ENCODE measurements at regions not wholly inside any gene's neighbourhood (a gene's known extent, or its start where the extent isn't known, plus 50 kb on each side); places are given as distances from the start of the nearest gene placed in this dataset.

DNA sequence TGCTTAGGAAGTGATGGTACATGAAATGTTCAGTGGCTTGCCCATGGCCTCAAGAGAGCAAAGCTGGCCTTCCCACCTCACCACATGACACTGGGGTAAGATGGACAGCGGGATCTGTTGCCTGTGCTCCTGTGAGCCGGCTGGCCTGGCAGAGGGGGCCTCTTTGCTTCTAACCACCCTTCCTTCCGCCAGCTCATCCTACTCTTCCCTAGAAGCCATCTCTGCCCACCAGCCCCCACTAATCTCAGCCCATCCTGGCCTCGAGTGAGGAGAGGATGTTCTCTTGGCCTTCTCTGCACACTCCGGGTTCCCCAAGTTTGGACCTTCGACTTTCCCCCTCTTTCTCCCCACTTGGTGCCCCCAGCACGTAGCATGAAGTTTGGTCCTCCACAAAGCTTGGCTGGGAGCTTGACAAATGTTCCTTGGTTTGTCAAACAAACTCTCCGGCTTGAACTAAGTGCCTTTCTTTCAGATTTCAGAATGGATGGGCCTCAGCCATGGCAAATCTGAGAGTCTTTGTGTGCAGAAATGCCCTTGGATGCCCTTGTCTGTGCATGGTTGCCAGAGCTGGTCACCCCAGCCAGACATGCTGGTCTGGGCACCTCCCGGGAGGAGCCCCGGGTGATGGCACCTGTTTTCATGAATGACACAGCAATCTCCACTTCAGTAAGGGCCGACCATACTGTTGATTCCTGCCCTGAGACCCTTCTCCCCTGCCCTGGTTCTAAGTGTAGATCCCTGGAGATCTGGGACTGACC lies 145.5 kb downstream of the URI1 start:
- no peak for TF ChIP-seq POLR2A (IDR thresholded peaks at IDR 0.05; ENCODE audit: low read depth, low read length)
- FAIRE-seq (no peak), DNase-seq (ENCODE audit: insufficient read length, low spot score) (no peak)

DNA sequence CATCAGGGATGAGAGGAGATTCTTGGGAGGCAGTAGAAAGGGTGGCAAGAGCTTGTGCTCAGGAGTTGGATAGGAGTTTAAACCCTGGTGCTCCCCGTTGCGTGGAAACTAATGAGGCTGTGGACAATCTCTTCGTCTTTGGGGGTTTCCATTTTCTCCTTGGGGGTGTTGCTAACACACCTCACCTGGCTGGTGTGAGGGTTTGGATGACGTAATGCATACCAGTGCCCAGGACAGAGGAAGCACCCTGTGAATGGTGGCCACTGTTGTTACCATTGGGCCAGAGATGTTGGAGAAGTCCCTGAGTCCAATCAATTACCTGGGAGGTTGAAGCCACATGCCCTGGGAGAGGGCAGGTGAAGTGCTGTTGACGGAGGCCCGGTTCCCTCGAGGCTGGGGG lies 146.5 kb downstream of the URI1 start:
- TF ChIP-seq POLR2A (IDR thresholded peaks at IDR 0.05; ENCODE audit: low read depth, low read length), result no peak

DNA sequence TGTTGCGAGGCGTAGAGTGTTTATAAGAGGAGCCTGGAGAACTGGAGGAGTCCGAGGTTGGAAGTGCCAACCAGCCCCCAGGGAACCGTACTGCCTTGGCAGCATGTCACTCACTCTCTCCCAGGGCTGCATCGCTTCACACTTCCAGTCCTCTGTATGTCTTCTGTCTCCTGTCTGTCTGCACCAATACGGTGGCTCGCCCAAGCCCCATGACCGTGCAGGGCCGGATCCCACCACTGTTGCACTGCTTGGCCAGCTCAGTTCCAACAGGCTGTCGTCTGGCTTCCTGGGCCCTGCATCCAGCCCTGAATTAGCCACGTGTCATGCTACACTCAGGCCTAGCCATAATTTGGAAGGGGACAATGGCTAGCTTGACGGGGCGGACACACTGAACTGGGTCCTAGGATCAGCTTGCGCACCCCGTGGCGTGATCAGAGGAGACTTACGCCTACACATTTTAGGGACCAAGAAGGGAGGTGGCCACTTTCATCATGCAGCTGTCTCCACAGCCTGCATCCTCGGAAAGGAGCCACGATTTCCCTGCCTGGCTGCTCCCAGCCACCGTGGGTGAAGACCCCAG lies 147.1 kb downstream of the URI1 start:
- DNase-seq (ENCODE audit: insufficient read length, low spot score), result no peak
- FAIRE-seq, result no peak
- TF ChIP-seq POLR2A (IDR thresholded peaks at IDR 0.05; ENCODE audit: low read depth, low read length), result no peak

More for the DNA sequence above, 146.5 kb downstream of the URI1 start:
- DNase-seq (ENCODE audit: insufficient read length, low spot score) (no peak), FAIRE-seq (no peak)

DNA sequence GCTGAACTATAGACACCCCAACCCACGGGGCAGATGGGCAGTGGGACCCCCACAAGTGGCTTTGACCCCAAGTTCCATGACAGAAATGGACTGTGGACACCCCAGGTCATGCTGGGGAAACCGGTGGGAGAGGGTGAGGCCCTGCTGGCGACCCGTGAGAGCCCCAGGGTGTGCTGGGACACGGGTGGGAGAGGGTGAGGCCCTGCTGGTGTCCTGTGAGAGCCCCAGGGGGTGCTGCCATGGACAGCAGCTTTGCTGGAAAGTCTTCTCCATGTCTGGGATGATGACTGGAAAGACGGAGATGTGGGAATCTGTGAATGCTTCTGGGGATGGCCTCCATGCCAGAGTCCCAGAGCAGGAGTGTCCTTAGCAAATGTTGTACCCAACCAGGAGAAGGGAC lies 148.4 kb downstream of the URI1 start:
- no peak for FAIRE-seq
- DNase-seq (ENCODE audit: insufficient read length, low spot score), result no peak
- no peak for TF ChIP-seq POLR2A (IDR thresholded peaks at IDR 0.05; ENCODE audit: low read depth, low read length)

DNA sequence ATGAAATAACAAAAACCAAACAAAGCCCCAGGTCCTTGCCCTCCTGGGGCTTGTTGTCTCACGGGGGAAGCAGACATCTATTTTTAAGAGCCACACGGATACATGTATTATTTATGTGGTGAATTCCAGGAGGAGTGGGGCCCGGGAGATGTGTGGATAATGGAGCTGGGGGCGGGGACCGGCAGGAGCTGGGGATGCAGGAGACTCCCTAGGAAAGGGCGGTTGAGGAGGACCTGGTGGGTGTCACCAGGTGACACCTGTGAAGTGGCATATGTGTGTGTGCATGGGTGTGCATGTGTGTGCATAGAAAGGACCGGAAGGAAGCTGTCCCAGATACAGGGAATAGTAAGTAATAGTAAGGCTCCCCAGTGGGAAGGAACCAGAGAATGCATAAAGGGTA lies 148.9 kb downstream of the URI1 start:
- DNase-seq (ENCODE audit: insufficient read length, low spot score) (no peak), FAIRE-seq (no peak)
- TF ChIP-seq POLR2A (IDR thresholded peaks at IDR 0.05; ENCODE audit: low read depth, low read length), result no peak

DNA sequence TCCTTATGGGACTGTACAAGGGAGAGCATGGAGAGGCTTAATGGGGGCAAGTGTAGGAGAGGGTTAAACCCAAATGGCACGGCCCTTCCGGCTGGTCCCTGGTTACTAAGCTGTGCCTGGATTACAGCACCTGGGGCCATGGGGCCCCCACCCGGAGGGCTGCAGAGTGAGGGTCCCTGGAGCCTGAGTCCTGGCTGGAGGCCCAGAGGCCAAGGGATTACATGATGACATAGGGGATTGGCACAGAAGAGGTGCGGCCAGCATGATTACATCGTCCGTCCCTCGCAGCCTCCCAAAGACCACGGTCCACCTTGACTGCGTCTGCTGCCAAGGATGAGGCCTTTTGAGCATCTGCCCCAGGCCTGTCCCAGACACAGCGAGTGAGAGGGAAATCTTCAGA lies 149.4 kb downstream of the URI1 start:
- FAIRE-seq (no peak), DNase-seq (ENCODE audit: insufficient read length, low spot score) (no peak)
- no peak for TF ChIP-seq POLR2A (IDR thresholded peaks at IDR 0.05; ENCODE audit: low read depth, low read length)

DNA sequence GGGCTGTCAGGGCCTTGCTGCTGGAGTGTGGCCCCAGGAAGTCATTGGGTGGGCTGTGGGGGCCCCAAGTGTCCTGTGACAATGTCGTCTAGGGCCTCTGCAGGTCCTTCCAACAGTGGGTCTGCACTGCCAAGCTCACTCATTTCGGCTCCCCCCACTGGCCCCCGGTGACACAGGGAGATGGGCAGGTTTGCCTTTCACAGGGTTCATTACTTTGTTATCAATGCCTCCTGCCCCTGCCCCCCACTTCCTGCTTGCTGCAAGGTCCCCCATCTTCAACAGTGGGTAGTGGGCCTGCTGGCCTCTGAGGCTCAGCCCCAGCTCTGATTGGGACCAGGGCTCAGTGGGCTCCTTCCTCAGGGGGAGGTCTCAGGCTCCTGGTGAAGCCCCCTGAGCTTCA lies 149.8 kb downstream of the URI1 start:
- FAIRE-seq, result no peak

DNA sequence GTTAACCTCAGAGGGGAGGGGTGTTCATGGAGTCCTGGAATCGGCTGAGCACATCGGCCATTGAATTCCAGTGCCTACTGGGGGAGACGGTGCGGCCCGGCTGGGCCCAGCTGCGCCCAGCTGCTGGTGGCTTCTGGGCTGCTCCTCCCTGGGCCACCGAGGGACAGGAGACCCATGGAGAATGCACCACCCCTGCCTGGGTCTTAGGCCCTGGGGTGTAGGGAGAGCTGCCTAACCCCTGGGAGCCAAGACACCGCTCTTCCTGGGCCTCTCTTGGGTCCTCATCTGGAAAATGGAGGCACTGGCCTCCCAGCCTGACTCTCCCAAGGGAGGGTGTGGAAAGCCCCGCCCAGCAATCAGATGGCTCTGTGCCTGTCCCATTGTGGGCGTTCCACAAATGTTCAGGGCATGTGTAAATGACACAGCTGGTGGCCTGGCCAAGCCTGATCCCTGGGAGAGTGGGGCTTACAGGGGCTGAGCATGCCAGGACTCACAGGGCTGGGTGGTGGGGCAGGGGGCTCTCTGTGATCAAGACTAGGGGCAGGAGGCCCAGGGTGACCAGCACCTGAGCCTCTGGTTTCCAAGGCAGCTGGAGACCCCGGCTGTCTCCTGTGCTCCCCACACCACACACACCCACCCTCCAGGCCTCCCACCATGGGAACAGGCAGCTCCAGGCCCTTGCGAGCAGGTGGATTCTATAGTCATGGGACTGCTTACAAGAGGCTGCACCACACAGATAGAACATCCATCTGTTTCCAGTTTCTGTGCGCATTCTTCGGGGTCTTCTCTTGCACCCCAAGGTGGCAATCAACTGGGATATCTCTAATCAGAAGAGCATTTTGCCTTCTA lies 150.9 kb downstream of the URI1 start:
- TF ChIP-seq POLR2A (IDR thresholded peaks at IDR 0.05; ENCODE audit: low read depth, low read length), result no peak

More for the DNA sequence above, 149.8 kb downstream of the URI1 start:
- DNase-seq (ENCODE audit: insufficient read length, low spot score), result no peak
- no peak for TF ChIP-seq POLR2A (IDR thresholded peaks at IDR 0.05; ENCODE audit: low read depth, low read length)

DNA sequence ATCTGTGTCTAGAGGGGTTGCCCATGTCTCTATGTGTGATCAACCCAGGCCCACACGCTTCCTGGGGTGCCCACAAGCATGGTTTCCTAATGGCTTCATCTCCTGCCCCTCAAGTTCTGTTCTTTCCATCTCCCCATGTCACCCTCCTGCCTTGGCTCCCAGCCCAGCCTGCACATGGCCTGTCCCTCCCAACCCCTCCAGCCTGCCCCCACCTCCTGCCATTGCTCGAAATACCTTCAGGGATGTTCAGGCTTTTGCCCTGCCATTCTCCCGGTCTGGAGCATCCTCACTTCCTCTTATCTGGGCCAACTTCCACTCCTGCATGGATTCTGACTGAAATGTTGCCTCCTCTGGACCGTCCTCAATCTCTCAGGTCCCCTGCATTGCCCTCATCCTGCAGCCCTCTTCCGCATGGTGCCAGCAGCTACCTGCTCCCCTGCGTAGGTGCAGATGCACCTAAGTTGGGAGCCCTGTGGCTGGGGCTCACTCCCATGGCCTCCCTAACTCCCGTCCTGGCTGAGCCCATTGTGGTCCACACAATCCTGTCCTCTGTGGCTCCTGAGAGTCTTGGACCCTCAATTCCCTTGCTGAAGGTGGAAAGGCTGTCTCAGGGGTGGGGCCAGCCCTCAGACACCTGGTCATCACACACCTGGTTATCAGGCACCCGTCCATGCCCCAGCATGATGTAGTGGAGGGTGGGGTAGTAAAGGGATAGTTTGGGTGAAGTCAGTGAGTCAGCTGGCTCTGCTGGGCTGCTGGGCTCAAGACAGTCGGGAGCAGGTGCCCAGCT lies 152.1 kb downstream of the URI1 start:
- DNase-seq (ENCODE audit: insufficient read length, low spot score) (no peak), FAIRE-seq (no peak)
- TF ChIP-seq POLR2A (IDR thresholded peaks at IDR 0.05; ENCODE audit: low read depth, low read length), result no peak

More for the DNA sequence above, 150.9 kb downstream of the URI1 start:
- DNase-seq (ENCODE audit: insufficient read length, low spot score), result no peak
- no peak for FAIRE-seq

DNA sequence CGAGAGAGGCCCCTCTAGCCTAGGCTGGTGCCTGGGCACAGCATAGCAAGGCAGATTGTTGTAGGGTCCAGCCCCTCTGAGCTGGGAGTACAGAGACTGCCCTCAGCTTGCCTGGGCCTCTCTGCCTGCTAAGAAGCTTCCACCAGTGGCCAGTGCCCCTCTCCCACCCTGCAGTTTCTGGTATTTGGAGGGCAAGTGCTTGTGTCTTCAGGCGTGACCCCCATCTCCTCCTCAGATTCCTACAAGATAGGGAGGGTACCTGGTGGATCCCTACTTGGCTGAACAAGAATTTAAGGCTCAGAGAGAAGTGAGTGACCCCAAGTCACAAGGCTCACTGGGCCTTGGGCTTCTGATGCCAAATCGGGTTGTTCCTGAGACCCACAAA lies 152.7 kb downstream of the URI1 start:
- DNase-seq (ENCODE audit: insufficient read length, low spot score), result no peak
- FAIRE-seq, result no peak
- no peak for TF ChIP-seq POLR2A (IDR thresholded peaks at IDR 0.05; ENCODE audit: low read depth, low read length)

DNA sequence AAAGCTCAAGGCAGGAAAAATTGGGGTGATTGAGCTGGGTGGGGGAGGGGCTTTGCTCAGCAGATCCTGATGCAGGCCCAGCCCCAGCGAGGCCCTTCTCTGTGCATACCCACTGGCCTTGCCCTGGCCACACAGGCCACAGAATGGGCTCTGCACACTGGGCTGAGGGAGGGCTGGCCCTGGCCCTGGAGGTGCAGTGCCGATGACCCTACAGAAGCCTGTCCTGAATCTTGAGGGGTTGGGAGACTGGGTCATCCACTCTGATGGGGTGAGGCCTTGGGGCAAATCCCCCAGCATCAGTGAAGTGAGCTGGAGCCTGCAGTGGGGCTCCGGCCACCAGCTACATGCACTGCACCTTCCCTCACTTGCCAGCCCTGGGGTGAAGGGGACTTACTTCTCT lies 153.1 kb downstream of the URI1 start:
- no peak for TF ChIP-seq POLR2A (IDR thresholded peaks at IDR 0.05; ENCODE audit: low read depth, low read length)
- DNase-seq (ENCODE audit: insufficient read length, low spot score) (no peak), FAIRE-seq (no peak)

DNA sequence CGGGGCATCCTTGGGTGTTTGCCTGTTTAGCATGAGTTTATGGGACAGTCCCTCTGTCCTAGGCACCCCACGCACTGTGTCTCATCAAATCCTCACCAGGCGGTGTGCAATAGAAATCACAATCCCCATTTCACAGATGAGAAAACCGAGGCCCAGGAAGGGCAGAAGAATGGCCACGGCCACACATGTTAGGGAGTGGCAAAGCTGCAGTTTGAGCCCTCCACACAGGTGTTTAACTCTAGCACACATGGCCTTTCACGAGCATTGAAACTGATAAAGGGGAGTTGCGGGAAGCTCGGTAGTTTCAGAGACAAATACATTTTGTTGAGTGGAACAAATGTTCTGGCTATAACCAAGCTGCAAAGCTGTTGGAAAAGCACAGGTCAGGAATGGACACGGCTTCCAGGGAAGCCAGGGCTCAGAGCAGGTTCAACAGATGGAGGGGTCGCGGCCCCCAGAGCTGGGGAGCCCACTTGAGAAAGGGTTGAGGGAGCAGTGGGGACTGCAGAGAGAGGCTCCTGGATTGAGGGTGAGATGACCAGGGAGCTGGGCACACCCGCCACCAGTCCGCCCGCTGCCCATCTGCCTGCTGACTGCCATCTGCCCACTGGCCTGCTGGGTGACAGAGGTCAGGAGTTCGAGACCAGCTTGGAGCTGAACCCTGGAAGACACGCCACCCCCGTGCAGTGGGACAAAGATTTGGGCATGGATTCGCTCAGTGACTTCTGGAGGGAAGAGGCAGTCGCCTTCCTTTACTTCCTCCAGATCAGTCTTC lies 154.7 kb downstream of the URI1 start:
- DNase-seq (ENCODE audit: insufficient read length, low spot score) (no peak), FAIRE-seq (no peak)
- TF ChIP-seq POLR2A (IDR thresholded peaks at IDR 0.05; ENCODE audit: low read depth, low read length), result no peak

DNA sequence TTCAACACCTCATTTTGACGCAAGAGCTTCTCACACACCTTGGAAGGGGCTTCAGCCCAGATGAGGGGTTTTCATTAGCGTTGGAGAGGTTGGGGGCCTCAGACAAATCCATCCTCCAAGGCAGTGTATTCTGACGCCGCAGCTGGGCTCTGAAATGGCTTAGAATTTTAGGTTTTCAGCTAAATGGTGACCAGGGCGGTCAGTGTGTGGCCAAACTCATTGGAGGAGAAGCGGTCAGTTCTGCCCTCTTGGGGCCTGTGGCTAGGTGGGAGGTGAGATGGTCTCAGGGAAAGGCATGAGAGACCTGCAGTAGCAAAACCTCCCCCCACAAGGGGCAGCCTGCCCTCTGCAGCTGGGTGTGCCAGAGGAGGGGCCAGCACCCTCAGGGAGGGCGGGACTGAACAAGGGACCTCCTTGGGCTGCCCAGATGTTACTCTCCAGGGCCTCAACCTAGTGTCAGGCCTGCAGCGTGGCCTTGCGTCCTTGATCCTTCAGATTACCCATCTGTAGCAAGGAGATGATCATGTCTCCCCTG lies 155.8 kb downstream of the URI1 start:
- no peak for TF ChIP-seq POLR2A (IDR thresholded peaks at IDR 0.05; ENCODE audit: low read depth, low read length)
- DNase-seq (ENCODE audit: insufficient read length, low spot score), result no peak
- FAIRE-seq, result no peak
